Kasumi-1 (cell line): ENCODE measurements at regions not wholly inside any gene's neighbourhood (a gene's known extent, or its start where the extent isn't known, plus 50 kb on each side); places are given as distances from the start of the nearest gene placed in this dataset.

ENCODE experiments used
- DNase-seq, 2 experiments: peaks; one replicate each; lab custom pipeline; 2025; lab: John Stamatoyannopoulos, UW

DNA sequence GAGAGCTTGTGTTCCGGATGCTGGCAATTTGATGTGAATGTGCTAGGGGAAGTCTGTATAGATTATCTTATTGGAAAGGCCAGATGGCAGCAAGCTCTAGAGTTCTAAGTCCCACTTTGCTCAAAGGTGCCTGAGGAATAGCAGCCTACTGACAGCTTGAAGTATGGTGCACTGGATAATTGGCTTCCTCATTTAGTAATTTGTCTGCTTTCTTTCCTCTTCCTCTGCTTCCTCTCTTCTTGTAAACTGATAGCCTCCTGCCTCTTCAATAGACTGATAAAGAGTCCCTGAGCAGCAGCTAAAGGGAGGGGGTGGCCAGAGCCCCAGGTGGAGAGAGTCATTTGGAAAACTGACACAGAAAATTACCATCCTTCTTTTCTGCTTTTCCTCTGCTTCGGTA is 177.3 kb downstream of the FGF1 start:
- DNase-seq: peak in 1 of 2 experiments; percentile 1

DNA sequence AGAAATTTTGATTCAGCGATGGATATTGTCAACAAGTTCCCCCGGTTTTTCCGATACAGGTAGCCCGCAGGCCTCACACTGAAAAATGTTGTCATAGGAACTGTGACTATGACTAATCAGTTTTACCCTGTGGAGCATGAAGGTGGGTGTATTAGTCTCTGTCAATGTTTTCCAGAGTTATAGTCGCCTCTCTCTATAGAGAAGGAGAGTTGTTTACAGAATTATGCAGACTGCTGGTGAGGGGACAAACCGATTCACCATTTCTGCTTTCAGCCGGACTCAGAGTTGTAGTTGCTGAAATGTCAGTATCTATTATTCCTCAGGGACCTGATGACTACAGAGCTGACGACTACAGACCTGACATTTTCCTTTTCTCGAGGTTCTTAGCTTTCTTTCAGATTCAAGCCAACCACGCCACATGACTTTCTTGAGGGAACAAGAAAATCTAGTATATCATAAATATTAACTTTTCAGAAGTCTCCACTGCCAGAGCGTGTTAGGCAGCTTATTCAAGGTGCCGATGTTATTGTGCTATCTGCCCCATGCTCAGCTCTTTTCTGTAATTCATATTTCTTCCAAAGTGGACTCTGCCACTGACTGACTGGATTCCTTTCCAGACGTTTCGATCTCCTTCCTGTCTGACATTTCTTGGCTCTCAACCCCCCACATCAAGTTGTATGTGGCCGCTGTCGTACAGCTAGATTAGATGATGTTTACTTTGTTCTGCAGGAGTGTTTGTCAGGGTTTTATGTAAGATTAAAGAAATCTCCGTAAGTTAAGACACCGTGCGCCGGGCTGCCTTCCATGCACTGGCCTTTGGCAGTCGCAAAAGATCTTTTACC is 178.1 kb downstream of the FGF1 start:
- DNase-seq: no peak

DNA sequence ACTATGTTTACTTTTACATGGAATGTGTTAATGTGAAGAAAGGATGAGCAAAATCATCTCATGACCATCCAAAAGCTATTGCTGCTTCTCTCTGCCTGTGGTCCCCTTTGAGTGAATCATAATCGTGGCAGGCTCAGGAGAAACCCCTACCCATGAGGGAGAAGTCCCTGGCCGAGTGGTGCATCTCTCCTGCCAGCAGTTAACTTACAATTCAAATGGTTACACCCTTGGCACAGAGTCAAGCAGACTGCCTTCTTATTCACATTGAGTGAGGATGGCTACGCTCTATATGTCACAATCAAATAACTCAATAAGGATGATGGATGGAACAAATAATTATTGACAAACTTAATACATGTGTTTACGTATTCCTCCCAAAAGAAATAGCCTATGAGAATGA is 179.1 kb downstream of the FGF1 start:
- DNase-seq: no peak

DNA sequence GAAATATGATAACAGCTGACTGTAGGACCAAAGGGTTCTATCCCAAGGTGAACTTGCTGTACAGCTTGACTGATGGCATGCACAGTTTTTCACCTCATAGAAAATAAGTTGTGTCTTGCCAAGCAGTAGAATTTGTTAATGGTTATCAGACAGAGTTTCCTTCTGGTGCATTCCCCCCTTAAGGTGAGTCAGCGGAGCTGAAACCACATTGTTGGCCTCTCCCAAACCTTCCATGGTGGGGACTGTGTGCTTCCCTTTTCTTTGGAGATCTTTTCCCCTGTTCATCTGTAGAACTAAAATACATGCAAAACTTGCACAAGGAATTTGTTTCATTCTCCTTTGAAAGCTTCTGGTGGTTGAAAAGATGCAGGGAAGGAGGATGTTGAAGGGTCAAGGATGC is 179.8 kb downstream of the FGF1 start:
- DNase-seq: no peak

DNA sequence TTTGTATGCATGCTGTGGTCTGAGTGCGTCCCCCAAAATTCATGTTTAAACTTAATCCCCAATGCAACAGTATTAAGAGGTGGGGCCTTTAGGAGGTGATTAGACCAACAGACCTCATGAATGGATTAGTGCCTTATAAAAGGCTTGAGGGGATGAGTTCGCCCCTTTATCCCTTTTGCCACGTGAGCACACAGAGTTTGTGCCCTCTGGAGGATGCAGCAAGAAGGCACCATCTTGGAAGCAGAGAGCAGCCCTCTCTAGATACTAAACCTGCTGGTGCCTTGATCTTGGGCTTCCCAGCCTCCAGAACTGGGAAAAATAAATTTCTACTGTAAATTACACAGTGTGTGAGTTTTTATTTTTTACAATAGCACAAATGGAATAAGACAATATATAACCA is 177.1 kb upstream of the SPRY4 start:
- no peak for DNase-seq

DNA sequence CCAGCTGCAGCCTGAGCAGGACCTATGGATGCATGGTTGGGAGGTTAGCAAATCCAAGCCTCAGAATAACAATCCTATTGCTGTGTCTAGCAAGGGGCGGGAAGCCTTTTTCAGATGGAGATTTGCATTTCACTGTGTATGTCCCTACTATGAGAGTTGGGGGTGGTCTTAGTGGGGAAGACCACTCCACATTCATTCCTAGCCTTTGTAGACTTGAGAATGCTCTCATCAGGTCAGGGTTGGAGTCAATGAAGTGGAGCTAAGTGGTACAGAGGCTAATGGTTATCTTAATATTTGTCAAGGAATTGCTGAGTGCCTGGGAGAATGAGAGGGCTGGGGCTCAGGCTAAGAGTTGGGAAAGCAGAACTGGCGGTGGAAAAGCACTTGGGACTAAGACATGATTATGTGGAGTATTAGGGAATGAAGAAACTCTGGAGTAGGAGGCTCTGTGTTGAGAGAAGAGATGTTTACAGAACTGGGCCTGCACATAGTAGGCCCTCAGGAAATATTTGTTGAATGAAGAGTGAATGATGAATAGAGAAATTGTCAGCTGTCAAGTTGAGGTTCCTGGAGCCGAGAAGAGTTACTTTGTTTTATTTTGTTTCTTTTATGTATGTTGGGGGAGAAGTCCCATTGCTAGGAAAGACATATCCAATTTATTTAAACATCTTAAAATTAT is 175.5 kb upstream of the SPRY4 start:
- DNase-seq: no peak

DNA sequence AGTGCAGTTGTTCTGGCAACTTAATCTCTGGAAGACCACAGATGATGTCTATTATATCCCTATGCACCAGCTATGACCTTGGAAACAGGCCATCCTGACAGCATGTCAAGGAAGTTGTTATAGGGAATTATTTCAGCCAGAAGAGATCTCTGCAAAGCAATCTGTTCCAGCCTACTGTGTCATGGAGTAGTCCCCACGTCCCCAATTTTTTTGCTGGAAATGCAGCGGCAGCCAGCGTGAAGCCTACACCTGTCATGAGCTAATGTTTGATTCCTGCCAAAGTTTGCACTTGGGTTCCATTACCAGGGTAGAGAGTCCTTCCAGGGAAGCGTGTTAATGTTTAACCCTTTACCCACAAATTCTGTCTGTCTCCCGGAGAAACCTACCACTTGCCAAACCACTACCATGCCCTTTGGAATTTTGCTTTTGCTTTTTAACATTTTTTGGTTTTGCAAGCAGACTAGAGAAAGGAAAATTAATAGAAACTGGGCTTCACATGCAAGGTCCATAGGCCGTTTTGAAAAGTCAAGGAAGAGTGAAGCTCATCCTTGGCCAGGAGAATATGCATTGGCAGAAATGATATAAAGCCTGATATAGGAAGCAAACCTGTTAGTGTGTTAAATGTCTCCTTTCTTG is 174.9 kb upstream of the SPRY4 start:
- no peak for DNase-seq

DNA sequence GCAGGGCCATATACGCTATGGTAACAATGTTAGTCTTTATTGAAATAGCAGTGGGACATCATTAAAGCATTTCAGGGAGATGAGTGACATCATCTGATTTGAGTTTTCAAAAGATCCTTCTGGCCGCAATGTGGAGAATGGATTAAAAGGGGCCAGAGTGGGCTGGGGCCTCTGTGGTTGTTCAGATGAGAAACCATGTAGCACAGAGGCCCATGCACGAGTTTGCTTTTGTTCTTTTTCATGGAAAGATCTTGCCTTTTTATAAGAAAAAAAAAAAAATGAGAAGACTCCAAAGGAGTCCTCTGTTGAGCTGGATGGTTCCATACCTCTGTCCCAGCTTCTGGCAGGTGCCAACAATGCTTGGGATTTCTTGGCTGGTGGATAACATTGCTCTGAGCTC is 173.5 kb upstream of the SPRY4 start:
- DNase-seq: no peak

DNA sequence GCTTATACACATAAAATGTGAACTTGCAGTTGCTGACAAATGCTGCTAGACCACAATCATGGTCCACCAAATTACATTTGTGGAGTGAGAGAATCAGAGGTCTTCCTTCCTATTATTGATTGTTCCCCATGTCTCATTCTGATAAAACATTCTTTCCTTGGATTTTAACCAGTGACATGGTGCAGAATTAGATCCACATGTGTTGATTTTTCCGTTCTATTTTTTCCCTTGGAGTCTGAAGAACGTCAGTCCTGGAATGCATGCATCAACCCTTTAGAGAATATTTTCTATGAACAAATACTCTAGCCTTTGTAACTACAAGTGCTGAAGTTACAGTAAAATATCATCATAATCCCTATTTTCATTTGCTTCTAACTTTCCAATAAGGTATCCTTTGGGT is 170.7 kb upstream of the SPRY4 start:
- DNase-seq: no peak

DNA sequence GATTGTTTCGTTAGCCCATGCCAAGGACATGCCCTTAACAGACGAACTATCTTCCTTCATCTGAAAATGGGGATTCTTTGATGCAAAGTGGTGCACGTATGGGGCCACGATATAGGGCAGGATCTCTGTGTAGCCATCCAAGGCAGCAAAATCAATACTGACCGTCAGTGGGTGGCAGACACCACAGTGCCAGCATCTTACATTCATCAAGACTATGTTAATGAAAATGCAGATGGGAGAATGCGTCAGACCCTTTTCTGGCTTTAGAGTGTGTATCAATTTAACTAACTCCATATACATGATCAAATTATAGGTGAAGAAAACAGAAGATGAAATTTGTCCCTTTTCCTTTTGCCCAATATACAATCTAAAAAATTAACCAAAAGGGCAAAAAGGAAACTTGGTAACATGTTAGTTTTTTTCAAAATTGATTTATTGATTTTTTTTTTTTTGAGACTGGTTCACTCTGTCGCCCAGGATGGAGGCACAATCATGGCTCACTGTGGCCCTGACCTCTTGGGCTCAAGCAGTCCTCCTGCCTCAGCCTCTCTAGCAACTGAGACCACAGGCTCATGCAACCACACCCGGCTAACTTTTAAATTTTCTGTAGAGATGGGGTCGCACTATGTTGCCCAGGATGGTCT is 169.2 kb upstream of the SPRY4 start:
- no peak for DNase-seq

DNA sequence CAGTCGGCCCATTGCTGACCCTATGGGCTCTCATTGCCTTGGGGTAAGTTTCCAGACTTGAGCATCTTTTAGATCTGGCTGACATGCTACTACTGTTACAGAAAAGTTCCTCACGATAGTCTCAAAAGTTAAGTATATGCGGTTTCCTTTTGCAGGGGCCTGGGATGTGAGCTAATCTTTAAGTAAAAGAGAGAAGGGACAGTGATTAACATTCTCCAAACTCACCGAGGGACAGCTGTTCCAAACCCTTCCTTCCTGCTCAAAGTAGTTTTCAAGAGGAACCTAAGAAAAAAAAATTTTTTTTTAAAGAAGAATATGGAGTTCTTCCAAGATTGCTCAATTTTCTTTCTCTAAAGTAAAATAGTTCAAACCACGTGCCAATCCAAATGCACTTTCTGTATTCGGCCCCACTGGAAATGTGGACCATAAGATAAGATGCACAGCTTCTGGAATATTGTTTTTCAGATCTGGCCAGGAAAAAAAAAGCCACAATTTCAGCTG is 168.0 kb upstream of the SPRY4 start:
- DNase-seq: no peak

DNA sequence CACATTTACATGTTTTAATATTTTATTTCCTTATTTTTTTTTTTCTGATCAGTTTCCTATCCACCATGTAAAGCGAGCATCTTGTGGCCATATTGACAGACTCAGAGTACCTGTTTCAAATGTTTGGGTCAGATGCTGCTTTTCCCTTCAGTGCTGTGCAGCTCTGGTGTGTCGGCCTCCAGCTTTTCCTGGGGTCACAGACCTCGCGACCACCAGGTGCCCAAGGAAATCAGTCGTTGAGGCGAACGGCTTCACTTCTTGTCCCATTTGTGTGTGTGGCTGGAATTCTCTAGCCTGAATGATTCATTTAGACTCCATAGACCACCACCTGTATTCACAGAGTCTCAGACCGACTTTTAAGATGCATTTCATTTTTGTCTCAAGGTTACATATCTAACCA is 166.9 kb upstream of the SPRY4 start:
- DNase-seq: no peak

DNA sequence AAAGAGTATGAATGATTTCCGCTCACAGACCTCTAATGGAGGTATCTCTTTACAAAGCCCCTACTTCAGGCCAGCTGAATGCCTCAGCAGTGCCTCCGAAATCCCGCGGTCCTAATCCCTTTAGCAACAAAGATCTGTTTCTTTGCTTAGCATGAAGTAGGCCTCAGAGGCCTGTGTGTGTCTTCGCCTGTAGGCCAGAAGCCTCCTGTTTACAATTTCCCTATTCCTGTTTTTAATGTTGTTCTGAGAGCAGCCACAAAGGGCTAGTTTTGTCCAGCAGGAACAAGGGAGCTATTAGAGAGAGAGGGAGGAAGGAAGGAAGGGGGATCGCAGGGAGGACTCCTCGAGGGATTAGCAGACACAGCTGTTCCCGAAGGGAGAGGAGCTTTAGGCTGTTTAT is 166.4 kb upstream of the SPRY4 start:
- DNase-seq: no peak

DNA sequence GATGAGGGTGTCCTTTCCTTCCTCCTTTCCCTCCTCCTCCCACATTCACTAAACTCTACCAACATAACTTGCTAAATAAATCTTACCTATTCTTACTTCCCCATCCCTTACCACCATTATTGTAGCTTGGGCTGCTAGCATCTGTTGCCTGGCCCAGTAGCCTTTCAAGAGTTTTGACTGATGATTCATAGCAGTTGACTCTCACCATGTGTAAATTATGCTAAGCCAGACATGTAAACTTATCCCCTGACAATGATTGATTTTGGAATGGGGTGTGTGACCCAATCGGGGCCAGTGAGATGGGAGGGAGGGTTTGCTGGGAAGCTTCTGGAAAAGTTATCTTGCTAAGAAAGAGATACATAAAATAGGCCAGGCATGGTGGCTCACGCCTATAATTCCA is 161.8 kb upstream of the SPRY4 start:
- DNase-seq: no peak

DNA sequence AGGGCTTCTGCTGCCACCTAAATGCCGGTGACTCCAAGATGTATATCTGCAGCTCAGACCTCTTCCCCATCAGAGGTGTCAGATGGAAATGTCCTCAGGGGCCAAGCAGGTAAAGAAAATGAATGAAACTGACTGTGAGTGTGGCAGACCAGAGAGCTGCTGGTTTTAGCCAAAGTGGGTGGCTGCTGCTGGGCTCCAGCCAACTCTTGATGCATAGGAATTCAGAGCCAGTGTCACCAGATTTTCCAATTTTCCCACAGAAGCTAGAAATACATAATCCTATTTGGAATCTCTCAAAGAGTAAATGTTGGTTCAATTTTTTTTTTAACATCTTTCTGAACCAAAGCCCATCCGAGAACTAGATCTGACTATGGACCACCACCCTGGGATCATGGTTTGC is 161.2 kb upstream of the SPRY4 start:
- no peak for DNase-seq

DNA sequence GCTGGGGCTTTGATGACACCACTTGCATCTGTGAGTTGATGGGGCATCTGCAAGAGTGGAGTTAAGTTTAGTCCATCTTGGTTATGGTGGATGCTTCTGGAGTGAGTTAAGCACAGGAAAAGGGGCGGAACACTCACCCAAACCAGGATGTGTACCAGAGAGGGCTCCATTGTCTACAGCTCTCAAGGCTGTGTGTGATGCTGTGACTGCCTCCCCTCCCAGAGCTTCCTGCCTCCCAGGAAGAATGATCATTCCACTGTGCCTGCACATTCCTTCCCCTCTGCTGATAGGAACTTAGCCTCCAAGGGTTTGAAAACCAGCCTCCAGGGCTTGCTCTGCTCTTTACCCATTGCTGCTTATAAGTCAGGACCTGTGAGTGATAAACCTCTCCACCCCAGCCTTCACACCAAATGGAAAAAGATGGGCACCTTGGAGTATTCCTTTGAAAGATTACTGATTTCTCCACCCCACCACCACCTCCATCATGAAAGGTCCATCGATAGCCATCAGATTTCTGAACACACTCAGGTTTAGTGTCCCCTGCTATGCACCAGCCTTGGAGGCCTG is 160.1 kb upstream of the SPRY4 start:
- no peak for DNase-seq

DNA sequence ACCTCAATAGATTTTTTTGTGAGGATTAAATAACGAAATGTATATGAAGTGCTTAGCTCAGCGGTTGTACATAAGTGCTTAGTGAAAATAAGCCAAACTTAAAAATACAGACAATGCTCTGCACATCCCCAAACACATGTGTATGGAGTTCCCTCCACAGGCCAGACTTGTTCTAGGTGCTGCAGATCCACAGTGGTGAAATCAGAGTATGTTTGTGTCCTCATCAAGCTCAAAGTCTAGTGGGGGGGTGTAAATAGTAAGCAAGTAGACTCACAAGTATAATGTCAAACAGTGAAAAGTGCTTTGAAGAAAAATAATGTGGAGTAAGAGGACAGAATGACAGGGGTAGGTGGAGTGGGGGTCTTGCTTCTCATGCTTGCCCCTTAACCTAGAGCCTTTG is 157.4 kb upstream of the SPRY4 start:
- DNase-seq: no peak

DNA sequence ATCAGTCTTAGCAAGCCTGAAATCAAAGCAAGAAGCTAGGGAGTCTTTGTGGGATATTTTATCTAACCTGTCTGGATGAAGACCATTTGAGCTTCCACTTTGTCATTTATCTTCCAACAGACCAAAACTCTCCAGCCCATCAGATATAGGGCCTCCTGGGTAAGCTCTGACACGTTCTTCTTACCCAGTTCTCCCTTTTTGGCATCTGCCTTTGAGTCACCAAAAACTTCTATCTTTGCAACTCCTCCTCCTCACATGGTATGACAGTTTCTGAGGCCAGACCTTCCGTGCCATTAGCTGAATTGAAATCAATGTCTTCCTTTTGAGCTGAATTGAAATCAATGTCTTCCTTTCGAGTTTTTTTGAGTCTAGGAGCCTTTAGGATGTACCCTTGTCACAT is 156.6 kb upstream of the SPRY4 start:
- DNase-seq: no peak

DNA sequence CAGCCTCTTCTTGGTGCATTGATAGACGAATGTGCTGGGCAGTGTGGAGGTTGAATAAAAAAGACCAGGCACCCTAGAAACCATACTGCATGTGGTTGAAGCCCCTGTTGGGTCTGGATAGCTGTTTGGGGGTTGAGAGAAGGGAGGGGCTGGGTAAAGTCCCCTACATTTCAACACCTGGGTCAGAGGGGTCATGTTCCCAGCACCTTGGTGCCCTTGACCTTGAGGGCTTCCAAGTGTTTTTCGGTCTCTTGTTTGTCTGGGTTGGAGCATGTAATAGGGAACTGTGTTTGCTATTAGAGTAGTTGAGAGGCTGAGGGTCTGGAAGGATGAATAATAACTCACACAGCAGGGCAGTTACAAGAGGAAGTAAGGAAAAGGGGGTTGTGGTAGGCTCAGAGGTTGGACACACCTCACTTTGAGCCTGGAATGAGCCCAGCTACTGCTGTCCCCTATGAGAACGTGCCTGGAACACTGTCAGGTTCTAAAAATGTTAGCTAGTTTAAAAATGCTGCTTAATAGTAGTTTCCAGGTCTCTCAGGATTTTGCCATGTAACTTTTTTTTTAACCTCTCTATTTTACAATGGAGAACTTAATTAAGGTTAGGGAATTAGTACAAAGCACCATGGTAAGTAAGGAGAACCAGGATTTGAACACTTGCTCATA is 155.2 kb upstream of the SPRY4 start:
- no peak for DNase-seq

DNA sequence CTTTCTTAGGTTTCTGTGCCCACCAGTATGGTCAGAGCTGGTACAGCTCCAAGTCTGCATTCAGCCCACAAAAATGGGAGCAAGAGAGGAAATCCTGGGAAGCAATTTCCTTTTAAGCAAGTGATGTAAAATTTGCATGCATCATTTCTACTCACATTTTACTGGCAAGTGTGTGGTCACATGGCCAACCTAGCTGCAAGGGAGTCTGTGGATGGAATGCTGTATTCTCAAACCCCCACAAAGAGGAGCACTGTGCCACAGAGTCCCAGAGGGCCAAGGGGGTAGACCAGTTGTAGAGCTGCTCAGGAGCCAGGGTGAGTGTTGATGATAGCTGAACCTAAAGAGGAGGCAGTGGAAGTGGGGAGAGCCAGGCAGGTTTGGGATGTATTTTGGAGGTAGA is 154.3 kb upstream of the SPRY4 start:
- no peak for DNase-seq

DNA sequence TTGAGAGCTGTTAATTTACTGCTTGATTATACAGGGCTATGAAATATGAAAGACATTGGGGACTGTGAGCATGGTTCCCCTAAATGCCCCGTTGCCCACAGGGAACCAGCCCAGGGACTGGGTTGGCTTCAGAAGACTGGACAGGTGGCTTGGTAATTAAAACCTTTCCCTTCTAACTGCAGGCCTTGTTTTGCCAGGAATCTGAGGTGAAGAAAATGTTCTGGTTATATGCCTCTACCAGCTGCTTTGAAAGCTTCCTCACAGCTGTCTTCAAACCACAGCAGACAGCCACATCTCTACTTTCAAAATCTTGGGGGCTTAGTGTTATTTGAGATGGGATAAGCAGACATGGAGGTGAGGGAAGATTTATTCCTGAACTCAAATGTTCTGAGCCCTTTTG is 153.3 kb upstream of the SPRY4 start:
- DNase-seq: no peak

DNA sequence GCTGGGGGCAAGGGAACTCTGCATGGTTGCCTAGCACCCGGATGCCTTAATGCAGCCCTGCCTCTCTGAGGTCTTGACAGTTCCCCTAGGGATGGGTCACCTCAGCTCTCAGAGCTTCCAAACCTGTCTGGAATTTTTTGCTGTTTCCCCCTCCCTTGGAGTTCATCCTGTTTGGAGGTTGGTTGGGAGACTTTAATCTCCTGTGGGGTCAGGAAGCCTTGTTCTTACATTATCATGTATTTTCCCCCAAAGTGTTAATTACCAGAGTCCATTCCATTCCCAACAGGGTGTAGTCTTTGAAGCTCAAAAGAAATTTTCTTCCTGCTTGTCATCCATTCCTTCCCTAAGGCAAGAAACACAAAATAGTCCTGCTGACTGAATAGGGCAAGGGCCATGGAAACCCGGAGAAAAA is 150.3 kb upstream of the SPRY4 start:
- DNase-seq: no peak
